Stimulated activated CD8-positive, alpha-beta memory T cell treated with anti-CD3 and anti-CD28 coated beads, Interleukin-4, amount 100 ng/mL, for 48 hours (primary cell): ENCODE measurements at regions not wholly inside any gene's neighbourhood (a gene's known extent, or its start where the extent isn't known, plus 50 kb on each side); places are given as distances from the start of the nearest gene placed in this dataset.
"Not testable (repeated sequence)": the region's sequence is repeated elsewhere in the genome, so short reads cannot be mapped to it uniquely, and the experiment has no call there.

ENCODE experiments used
- DNase-seq: peaks from one replicate; pipeline ENCODE4 v3.0.0-alpha.2; 2020

- DNase-seq = no peak
Measured at GRCh38 chr1:65593516-65593915, 173.0 kb downstream of the LEPR start.

- DNase-seq = no peak
Measured at GRCh38 chr1:65595724-65596123, 175.3 kb downstream of the LEPR start.

DNA sequence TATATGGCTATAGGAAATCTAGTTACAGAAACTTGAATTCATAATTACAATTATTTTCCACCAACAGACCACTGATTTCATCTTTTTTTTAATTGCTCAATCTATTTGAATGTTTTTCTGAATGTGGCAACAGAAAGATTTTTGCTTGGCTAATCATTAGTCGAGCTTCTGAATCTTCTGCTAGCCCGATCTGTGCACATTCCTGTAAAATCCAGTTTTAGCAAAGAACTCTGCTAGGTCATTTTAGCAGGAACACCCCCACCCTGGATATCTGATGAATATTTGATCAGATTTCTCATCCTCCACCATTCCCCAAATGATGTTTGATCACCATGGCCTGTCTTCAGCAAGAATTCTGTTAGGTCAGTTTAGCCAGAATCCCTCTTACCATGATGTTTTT lies 176.3 kb downstream of the LEPR start:
- DNase-seq = no peak

GRCh38 chr1:65605621-65606020 lies 185.2 kb downstream of the LEPR start:
- DNase-seq = no peak

- no peak for DNase-seq
Measured at GRCh38 chr1:65606426-65606825, 186.0 kb downstream of the LEPR start.

- DNase-seq = no peak
Measured at GRCh38 chr1:65613884-65614283, 178.8 kb upstream of the PDE4B start.

GRCh38 chr1:65615859-65616258 lies 176.8 kb upstream of the PDE4B start:
- DNase-seq = no peak

DNA sequence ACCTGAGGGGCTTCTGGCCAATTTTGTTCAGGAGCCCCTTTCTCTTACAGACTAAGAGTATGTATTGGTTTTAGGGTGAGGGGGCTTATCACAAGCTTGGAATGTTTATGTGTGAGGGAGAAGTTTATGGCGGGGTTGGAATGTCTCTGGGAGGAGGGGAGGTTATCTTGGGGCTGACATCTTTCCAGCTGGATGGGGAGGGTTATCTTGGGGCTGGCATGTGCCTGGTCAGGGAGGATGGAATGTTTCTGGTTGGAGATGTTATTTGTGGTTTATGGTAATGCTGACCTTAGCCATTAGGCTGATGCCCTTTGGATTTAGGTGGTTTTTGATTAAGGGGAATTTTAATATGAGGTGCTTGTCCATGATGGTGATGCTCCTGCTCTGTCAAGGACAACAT lies 171.0 kb upstream of the PDE4B start:
- not testable (repeated sequence) for DNase-seq

GRCh38 chr1:65623895-65624294 lies 168.8 kb upstream of the PDE4B start:
- DNase-seq = no peak

- no peak for DNase-seq
Measured at GRCh38 chr1:65625528-65625927, 167.2 kb upstream of the PDE4B start.

- no peak for DNase-seq
Measured at GRCh38 chr1:65626003-65626402, 166.7 kb upstream of the PDE4B start.

GRCh38 chr1:65629788-65630187 lies 162.9 kb upstream of the PDE4B start:
- no peak for DNase-seq

- DNase-seq = no peak
Measured at GRCh38 chr1:65630855-65631254, 161.8 kb upstream of the PDE4B start.

DNA sequence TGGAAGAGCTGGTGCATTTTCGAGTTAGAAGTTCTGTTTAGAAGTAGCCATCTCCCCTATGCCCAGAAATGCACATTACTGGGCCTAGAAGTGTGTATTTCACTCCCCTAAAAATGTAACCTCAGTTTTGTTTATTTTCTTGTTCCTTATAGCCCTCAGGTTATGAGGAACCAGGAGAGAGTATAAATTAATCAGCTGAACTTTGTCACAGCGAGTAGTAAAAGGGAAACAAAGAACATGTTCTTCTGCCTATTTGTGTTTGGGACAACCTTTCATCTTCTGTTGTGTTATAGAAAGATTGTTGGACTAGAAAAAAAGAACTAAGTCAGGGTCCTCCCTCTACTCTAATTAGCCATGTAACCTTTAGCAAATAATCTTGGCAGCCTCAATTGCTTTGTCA lies 160.5 kb upstream of the PDE4B start:
- DNase-seq = no peak

DNA sequence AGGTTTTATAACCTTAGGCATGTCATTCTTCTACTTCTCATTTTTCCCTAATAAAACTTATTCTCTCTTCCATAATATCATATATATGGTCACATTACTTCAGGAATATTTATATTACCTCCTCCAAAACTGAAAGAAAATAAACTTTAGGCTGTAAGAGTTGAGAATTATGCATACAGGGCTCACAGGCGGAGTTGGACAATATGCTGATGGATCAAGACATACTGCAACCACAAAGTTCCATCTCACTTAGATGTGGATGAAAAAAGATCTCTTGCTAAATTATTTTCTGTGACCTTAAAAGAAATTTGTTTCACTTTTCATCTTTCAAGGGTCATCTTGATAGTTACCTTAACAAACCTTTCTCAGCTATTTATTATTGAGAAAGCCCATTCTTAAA lies 152.6 kb upstream of the PDE4B start:
- DNase-seq = no peak

DNA sequence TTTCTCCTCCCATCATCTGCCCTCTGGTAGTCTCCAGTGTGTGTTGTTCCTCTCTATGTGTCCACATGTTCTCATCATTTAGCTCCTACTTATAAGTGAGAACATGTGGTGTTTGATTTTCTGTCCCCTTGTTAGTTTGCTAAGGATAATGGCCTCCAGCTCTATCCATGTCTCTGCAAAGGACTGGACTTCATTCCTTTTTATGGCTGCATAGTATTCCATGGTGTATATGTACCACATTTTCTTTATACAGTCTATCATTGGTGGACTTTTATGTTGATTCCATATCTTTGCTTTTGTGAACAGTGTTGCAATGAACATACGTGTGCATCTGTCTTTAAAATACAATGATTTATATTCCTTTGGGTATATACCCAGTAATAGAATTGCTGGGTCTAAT lies 143.5 kb upstream of the PDE4B start:
- not testable (repeated sequence) for DNase-seq

DNA sequence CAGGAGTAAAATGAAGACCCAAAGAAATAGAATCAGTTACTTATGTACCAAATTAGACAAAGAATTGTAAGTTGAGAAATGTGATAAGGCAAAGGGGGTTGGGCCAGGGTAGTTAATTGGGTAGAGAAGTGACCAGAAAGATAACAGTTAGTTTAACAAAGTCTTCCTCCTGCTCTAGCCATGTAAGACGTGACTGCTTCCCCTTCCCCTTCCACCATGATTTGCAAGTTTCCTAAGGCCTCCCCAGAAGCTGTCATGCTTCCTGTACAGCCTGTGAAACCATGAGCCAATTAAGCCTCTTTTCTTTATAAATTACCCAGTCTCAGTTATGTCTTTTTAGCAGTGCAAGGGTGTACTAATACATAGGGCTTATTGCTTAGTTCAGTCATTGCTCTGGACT lies 142.0 kb upstream of the PDE4B start:
- no peak for DNase-seq

DNA sequence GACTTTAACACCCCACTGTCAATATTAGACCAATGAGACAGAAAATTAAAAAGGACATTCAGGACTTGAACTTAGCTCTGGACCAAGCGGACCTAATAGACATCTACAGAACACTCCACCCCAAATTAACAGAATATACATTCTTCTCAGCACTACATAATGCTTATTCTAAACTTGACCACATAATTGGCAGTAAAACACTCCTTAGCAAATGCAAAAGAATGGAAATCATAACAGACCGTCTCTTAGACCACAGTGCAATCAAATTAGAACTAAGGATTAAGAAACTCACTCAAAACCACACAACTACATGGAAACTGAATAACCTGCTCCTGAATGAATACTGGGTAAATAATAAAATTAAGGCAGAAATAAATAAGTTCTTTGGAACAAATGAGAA lies 138.2 kb upstream of the PDE4B start:
- not testable (repeated sequence) for DNase-seq

- not testable (repeated sequence) for DNase-seq
Measured at GRCh38 chr1:65657609-65658008, 135.1 kb upstream of the PDE4B start.

- no peak for DNase-seq
Measured at GRCh38 chr1:65658122-65658521, 134.6 kb upstream of the PDE4B start.

GRCh38 chr1:65668368-65668767 lies 124.3 kb upstream of the PDE4B start:
- no peak for DNase-seq

DNA sequence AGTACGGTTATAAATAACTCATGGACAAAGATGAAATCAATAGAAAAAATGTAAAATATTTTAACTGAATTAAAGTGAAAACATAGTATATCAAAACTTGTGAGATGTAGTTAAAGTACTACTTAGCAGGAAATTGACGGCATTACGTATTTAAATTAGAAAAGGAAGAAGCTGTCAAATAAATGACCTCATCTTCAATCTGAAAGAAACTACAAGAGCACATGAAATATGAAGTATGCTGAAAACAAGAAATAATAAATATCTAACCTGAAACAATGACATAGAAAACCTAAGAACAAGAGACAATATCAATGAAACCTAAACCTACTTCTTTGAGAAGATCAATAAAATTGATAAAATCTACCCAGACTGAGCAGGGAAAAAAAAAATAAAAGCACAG lies 122.2 kb upstream of the PDE4B start:
- no peak for DNase-seq

- no peak for DNase-seq
Measured at GRCh38 chr1:65674522-65674921, 118.2 kb upstream of the PDE4B start.

DNA sequence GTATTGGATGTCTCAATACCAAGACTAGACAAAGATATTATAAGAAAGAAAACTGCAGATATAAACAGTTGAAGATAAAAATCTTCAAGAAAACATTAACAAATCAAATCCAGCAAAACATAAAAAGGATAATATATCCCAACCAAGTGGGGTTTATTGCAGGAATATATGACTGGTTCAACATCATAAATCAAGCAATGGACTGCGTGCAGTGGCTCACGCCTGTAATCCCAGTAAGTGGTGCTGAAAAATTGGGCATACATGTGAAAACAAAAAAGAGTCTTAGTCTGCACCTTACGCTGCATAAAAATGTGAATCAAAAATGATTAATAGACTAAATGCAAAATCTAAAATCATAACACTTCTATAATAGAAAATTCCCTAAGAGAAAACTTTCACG lies 112.9 kb upstream of the PDE4B start:
- DNase-seq = no peak

DNA sequence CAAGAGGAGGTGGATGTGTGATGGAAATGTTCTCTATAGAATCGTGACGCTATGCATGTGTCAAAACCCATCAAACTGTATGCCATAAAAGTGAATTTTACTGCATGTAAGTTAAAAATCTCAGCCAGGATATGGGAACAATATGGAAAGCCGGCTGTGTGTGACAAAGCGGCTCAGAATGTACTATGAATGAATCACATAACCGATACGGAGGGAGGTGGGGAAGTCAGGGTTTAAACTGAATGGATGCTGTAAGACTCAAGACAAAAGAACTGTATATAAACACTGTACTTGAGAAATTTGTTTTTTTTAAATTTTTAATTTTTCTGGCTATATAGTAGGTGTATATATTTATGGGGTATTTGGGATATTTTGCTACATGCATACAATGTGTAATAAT lies 111.6 kb upstream of the PDE4B start:
- DNase-seq = no peak
